GM23338 (cell line): ENCODE measurements at regions not wholly inside any gene's neighbourhood (a gene's known extent, or its start where the extent isn't known, plus 50 kb on each side); places are given as distances from the start of the nearest gene placed in this dataset.

ENCODE experiments used
- ATAC-seq: fragments of 200-7000 bp; cut with Tn5 transposase; 3 replicates; pipeline ENCODE4 v1.9.1; 2020
- DNase-seq: peaks from one replicate; pipeline ENCODE4 v3.0.0-alpha.2; 2015; ENCODE audit warnings: low spot score
- H2AFZ ChIP-seq: fragments of 200-600 bp; sonication (generic); 2 replicates; pipeline ENCODE4 v1.8.0; 2016; ENCODE audit warnings: antibody characterized with exemption, mild to moderate bottlenecking, moderate library complexity
- H3F3A ChIP-seq: fragments of 200-600 bp; sonication (generic); replicated peaks from 2 replicates; pipeline ENCODE4 v1.8.0; 2017; ENCODE audit warnings: antibody characterized with exemption, mixed run types, low read depth
- H3K27ac ChIP-seq: fragments of 200-600 bp; sonication (generic); 2 replicates; pipeline ENCODE4 v1.6.1; 2016; ENCODE audit warnings: low read depth
- H3K27me3 ChIP-seq: fragments of 200-600 bp; sonication (generic); 2 replicates; pipeline ENCODE4 v1.8.0; 2016; ENCODE audit warnings: mild to moderate bottlenecking, mixed run types, moderate library complexity; ENCODE audit not compliant: insufficient read depth
- H3K36me3 ChIP-seq: fragments of 200-600 bp; sonication (generic); 2 replicates; pipeline ENCODE4 v1.8.0; 2016; ENCODE audit warnings: mild to moderate bottlenecking; ENCODE audit not compliant: insufficient read depth
- H3K4me1 ChIP-seq: fragments of 200-600 bp; sonication (generic); 2 replicates; pipeline ENCODE4 v1.8.0; 2016; ENCODE audit warnings: mild to moderate bottlenecking, moderate library complexity; ENCODE audit not compliant: insufficient read depth
- H3K4me2 ChIP-seq: fragments of 200-600 bp; sonication (generic); 2 replicates; pipeline ENCODE4 v1.7.1; 2017; ENCODE audit warnings: mixed run types
- H3K4me3 ChIP-seq: fragments of 200-600 bp; sonication (generic); 2 replicates; pipeline ENCODE4 v1.6.1; 2016; ENCODE audit warnings: mixed run types
- H3K79me2 ChIP-seq: fragments of 200-600 bp; sonication (generic); replicated peaks from 2 replicates; pipeline ENCODE4 v1.8.0; 2017; ENCODE audit warnings: mild to moderate bottlenecking; ENCODE audit not compliant: insufficient read depth
- H3K9me2 ChIP-seq: fragments of 200-600 bp; sonication (generic); 2 replicates; pipeline ENCODE4 v1.8.0; 2017; ENCODE audit not compliant: insufficient read depth
- H4K20me1 ChIP-seq: fragments of 200-600 bp; sonication (generic); replicated peaks from 2 replicates; pipeline ENCODE4 v1.8.0; 2017; ENCODE audit warnings: mild to moderate bottlenecking; ENCODE audit not compliant: insufficient read depth
- H3K27ac Mint-ChIP-seq: 2 replicates; pipeline ENCODE4 v1.8.0; 2020; ENCODE audit warnings: inconsistent platforms, mild to moderate bottlenecking, moderate library complexity, mixed read lengths
- H3K27me3 Mint-ChIP-seq: 3 replicates; pipeline ENCODE4 v1.8.0; 2022; ENCODE audit warnings: low read depth, mild to moderate bottlenecking, moderate library complexity, mixed read lengths, inconsistent platforms; ENCODE audit not compliant: insufficient read depth, poor library complexity
- H3K36me3 Mint-ChIP-seq: 3 replicates; pipeline ENCODE4 v1.8.0; 2021; ENCODE audit warnings: low read depth, mild to moderate bottlenecking, inconsistent platforms, moderate library complexity, mixed read lengths
- H3K4me1 Mint-ChIP-seq: 3 replicates; pipeline ENCODE4 v1.8.0; 2020; ENCODE audit warnings: mild to moderate bottlenecking, inconsistent platforms, mixed read lengths
- H3K4me3 Mint-ChIP-seq: 3 replicates; pipeline ENCODE4 v1.8.0; 2021; ENCODE audit warnings: moderate library complexity, mild to moderate bottlenecking, inconsistent platforms, mixed read lengths
- H3K9me3 Mint-ChIP-seq: 3 replicates; pipeline ENCODE4 v1.8.0; 2020; ENCODE audit warnings: moderate library complexity, mild to moderate bottlenecking, inconsistent platforms, mixed read lengths
- ETS1 ChIP-seq: IDR thresholded peaks from 2 replicates; pipeline ENCODE4 v1.6.1; 2016; ENCODE audit warnings: antibody characterized with exemption
- EZH2 ChIP-seq: fragments of 200-600 bp; sonication (generic); IDR thresholded peaks from one replicate; pipeline ENCODE4 v1.8.0; 2017; ENCODE audit warnings: antibody characterized with exemption, mild to moderate bottlenecking, low read depth; ENCODE audit not compliant: unreplicated experiment
- EZH2phosphoT487 ChIP-seq: fragments of 200-600 bp; sonication (generic); IDR thresholded peaks from one replicate; pipeline ENCODE4 v1.8.1; 2018; ENCODE audit warnings: antibody characterized with exemption; ENCODE audit not compliant: unreplicated experiment
- JUNB ChIP-seq: IDR thresholded peaks from one replicate; pipeline ENCODE4 v1.6.1; 2016; ENCODE audit warnings: antibody characterized with exemption; ENCODE audit not compliant: unreplicated experiment
- NANOG ChIP-seq: IDR thresholded peaks from 2 replicates; pipeline ENCODE4 v1.6.1; 2016; ENCODE audit warnings: antibody characterized with exemption, borderline replicate concordance
- REST ChIP-seq: IDR thresholded peaks from one replicate; pipeline ENCODE4 v1.6.1; 2018; ENCODE audit warnings: antibody characterized with exemption; ENCODE audit not compliant: unreplicated experiment
- STAT1 ChIP-seq: IDR thresholded peaks from one replicate; pipeline ENCODE4 v1.6.1; 2016; ENCODE audit warnings: antibody characterized with exemption; ENCODE audit not compliant: unreplicated experiment
- ZNF114 ChIP-seq: fragments of 250-450 bp; sonication (Bioruptor Pico); IDR thresholded peaks from 2 replicates; pipeline ENCODE4 v1.5.0; 2020; ENCODE audit warnings: mild to moderate bottlenecking, moderate library complexity
- TF ChIP-seq, protein P1 (sequence below): fragments of 250-450 bp; sonication (Bioruptor Pico); IDR thresholded peaks from 2 replicates; pipeline ENCODE4 v1.5.0; 2020; ENCODE audit warnings: mild to moderate bottlenecking, moderate library complexity

DNA sequence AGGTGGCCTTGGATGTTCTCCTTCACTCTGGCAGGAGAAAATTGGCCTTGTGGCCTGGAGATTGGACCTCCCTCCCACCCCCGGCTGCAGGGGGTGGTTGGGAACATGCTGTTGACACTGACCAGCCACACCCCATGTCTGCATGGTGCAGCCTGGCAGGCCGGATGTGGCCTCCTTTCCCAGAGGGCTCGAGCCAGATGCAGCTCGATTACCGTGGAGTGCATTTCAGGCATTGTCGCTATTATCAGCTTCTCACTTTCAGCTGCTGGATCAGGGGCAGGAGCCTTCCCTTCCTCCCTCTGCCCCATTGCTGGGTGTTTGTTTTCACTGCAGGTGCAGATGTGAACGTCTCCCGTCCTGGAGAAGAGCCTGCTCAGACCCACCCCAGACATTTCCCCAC, 211.0 kb upstream of the SIX2 start:
- Mint-ChIP-seq H3K4me1 (peaks cover 19% of the 10 kb centered on the region), H3K4me3 (no peak overlapping the region), H3K36me3 (no peaks in the 10 kb centered on the region; the same call in 1 of the 3 replicates), H3K27ac (no peak overlapping the region), H3K9me3 (no peaks in the 10 kb centered on the region), H3K27me3 (peaks cover 10% of the 10 kb centered on the region)
- no peak for TF ChIP-seq NANOG
- TF ChIP-seq, protein P1, sequence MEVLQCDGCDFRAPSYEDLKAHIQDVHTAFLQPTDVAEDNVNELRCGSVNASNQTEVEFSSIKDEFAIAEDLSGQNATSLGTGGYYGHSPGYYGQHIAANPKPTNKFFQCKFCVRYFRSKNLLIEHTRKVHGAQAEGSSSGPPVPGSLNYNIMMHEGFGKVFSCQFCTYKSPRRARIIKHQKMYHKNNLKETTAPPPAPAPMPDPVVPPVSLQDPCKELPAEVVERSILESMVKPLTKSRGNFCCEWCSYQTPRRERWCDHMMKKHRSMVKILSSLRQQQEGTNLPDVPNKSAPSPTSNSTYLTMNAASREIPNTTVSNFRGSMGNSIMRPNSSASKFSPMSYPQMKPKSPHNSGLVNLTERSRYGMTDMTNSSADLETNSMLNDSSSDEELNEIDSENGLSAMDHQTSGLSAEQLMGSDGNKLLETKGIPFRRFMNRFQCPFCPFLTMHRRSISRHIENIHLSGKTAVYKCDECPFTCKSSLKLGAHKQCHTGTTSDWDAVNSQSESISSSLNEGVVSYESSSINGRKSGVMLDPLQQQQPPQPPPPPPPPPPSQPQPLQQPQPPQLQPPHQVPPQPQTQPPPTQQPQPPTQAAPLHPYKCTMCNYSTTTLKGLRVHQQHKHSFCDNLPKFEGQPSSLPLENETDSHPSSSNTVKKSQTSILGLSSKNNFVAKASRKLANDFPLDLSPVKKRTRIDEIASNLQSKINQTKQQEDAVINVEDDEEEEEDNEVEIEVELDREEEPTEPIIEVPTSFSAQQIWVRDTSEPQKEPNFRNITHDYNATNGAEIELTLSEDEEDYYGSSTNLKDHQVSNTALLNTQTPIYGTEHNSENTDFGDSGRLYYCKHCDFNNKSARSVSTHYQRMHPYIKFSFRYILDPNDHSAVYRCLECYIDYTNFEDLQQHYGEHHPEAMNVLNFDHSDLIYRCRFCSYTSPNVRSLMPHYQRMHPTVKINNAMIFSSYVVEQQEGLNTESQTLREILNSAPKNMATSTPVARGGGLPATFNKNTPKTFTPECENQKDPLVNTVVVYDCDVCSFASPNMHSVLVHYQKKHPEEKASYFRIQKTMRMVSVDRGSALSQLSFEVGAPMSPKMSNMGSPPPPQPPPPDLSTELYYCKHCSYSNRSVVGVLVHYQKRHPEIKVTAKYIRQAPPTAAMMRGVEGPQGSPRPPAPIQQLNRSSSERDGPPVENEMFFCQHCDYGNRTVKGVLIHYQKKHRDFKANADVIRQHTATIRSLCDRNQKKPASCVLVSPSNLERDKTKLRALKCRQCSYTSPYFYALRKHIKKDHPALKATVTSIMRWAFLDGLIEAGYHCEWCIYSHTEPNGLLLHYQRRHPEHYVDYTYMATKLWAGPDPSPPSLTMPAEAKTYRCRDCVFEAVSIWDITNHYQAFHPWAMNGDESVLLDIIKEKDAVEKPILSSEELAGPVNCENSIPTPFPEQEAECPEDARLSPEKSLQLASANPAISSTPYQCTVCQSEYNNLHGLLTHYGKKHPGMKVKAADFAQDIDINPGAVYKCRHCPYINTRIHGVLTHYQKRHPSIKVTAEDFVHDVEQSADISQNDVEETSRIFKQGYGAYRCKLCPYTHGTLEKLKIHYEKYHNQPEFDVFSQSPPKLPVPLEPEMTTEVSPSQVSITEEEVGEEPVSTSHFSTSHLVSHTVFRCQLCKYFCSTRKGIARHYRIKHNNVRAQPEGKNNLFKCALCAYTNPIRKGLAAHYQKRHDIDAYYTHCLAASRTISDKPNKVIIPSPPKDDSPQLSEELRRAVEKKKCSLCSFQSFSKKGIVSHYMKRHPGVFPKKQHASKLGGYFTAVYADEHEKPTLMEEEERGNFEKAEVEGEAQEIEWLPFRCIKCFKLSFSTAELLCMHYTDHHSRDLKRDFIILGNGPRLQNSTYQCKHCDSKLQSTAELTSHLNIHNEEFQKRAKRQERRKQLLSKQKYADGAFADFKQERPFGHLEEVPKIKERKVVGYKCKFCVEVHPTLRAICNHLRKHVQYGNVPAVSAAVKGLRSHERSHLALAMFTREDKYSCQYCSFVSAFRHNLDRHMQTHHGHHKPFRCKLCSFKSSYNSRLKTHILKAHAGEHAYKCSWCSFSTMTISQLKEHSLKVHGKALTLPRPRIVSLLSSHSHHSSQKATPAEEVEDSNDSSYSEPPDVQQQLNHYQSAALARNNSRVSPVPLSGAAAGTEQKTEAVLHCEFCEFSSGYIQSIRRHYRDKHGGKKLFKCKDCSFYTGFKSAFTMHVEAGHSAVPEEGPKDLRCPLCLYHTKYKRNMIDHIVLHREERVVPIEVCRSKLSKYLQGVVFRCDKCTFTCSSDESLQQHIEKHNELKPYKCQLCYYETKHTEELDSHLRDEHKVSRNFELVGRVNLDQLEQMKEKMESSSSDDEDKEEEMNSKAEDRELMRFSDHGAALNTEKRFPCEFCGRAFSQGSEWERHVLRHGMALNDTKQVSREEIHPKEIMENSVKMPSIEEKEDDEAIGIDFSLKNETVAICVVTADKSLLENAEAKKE, result no peak
- no peak for TF ChIP-seq STAT1
- Histone ChIP-seq H3K79me2 (no peaks in the 10 kb centered on the region), H3K4me1 (no peaks in the 10 kb centered on the region; the same call in 1 of the 2 replicates), H4K20me1 (no peaks in the 10 kb centered on the region), H3K36me3 (no peaks in the 10 kb centered on the region), H3K9me2 (no peaks in the 10 kb centered on the region; the same call in 1 of the 2 replicates), H3K27ac (no peak overlapping the region), H3F3A (no peaks in the 10 kb centered on the region), H3K27me3 (no peaks in the 10 kb centered on the region), H3K4me2 (no peak overlapping the region), H3K4me3 (no peak overlapping the region), H2AFZ (no peak overlapping the region)
- DNase-seq, result no peak
- no peak for ATAC-seq

GRCh38 chr2:45218931-45219339, 209.7 kb upstream of the SIX2 start:
- Histone ChIP-seq H3F3A (no peaks in the 10 kb centered on the region), H3K4me3 (no peak overlapping the region), H2AFZ (no peak overlapping the region), H3K4me1 (no peaks in the 10 kb centered on the region), H3K36me3 (no peaks in the 10 kb centered on the region), H4K20me1 (no peaks in the 10 kb centered on the region), H3K4me2 (no peak overlapping the region), H3K27ac (no peak overlapping the region), H3K9me2 (peaks cover 5% of the 10 kb centered on the region; the same call in 1 of the 2 replicates), H3K79me2 (no peaks in the 10 kb centered on the region), H3K27me3 (no peaks in the 10 kb centered on the region)
- Mint-ChIP-seq H3K36me3 (no peaks in the 10 kb centered on the region; the same call in 1 of the 3 replicates), H3K27me3 (peaks cover 10% of the 10 kb centered on the region), H3K9me3 (no peaks in the 10 kb centered on the region), H3K27ac (no peak overlapping the region), H3K4me3 (no peak overlapping the region), H3K4me1 (peaks cover 12% of the 10 kb centered on the region)
- no peak for DNase-seq
- ATAC-seq, result peak; percentile 61
- TF ChIP-seq ETS1 (no peak), EZH2 (no peak), REST (no peak), ZNF114 (CRISPR knock-in tag) (no peak), JUNB (no peak), NANOG (no peak), EZH2phosphoT487 (no peak)
